GM12874 (cell line): ENCODE measurements at regions not wholly inside any gene's neighbourhood (a gene's known extent, or its start where the extent isn't known, plus 50 kb on each side); places are given as distances from the start of the nearest gene placed in this dataset.

Experiments
- TF ChIP-seq, protein P1 (sequence below): IDR thresholded peaks from 2 replicates; pipeline ENCODE4 v1.5.1; 2011; ENCODE audit warnings: low read depth, mild to moderate bottlenecking, control low read depth, low read length, moderate library complexity; ENCODE audit not compliant: insufficient read depth

GRCh38 chr13:106630650-106631049, 62.7 kb upstream of the ARGLU1 start:
- TF ChIP-seq, protein P1, sequence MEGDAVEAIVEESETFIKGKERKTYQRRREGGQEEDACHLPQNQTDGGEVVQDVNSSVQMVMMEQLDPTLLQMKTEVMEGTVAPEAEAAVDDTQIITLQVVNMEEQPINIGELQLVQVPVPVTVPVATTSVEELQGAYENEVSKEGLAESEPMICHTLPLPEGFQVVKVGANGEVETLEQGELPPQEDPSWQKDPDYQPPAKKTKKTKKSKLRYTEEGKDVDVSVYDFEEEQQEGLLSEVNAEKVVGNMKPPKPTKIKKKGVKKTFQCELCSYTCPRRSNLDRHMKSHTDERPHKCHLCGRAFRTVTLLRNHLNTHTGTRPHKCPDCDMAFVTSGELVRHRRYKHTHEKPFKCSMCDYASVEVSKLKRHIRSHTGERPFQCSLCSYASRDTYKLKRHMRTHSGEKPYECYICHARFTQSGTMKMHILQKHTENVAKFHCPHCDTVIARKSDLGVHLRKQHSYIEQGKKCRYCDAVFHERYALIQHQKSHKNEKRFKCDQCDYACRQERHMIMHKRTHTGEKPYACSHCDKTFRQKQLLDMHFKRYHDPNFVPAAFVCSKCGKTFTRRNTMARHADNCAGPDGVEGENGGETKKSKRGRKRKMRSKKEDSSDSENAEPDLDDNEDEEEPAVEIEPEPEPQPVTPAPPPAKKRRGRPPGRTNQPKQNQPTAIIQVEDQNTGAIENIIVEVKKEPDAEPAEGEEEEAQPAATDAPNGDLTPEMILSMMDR: no peak

- TF ChIP-seq, protein P1: no peak
Observed at GRCh38 chr13:106630162-106630561, 62.2 kb upstream of the ARGLU1 start.

DNA sequence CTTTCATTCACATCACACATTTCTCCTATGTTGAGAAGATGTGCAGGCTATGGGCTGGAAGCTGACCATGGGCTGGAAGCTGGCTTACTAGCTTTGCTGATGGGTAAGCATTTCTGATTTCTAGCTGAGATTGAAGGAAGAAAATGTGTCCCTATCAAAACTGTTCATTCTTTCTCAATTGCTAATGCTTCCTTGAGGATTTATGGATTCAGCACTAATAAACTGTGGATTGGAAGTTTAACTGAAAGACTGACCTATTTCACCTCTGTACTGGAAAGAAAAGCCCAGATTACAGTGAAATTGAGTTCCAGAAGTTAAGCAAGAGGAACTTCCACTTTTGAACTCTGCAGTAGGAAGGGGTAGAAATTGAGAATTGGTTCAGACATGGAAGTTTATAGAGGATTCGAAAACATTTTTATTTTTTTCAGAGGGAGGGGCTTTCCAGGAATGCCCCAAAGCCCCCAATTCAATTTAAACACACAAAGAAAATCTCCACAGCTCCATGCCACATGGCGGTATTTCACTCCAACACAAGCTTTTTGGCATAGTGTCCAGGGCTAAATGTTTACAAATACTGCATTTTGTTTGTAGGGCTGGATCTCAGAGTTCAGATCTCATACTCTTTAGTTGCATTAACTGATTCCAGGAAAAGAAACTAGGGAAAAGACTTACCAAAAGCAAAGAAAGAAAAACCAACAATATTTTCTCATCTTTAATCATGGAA, 61.2 kb upstream of the ARGLU1 start:
- TF ChIP-seq, protein P1: no peak

DNA sequence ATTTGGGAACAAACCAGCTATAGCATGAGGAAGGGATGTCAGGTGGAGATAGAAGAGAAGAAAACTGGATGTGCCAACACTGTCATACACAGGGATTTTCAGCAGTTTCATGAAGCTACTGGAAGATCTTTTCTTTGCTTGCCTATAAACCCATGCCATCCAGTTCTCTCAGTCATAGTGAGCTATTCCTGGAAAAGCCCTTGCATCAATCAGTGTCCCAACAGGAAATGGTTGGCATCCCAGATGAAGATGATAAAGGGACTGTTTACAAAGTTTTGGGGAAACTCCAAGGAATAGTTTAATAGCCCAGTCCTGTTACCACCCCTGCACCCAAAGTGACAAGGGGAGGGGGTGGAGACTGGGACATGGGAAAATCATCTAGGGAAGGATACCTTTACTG, 58.5 kb upstream of the ARGLU1 start:
- TF ChIP-seq, protein P1: no peak

DNA sequence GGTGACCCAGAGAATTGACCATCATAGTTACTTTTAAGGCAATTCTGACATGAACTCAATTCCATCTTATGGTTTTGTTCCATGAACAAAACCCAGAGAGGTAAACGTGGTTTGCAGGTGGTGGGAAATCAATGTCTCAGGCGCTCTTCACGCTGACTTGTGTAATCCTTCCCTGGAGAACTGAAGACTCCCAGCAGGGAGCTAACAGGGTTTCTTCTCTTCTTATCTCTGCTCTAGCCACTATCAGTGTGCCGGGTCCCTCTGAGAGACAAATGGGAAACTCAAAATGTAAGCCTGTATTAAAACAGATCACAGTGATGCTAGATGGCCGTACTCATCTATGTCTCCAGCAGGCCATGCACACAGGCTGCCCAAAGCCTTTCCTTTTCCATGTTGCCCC, 57.6 kb upstream of the ARGLU1 start:
- TF ChIP-seq, protein P1: no peak

GRCh38 chr13:106623799-106624460, 56.0 kb upstream of the ARGLU1 start:
- TF ChIP-seq, protein P1: no peak

GRCh38 chr13:106621833-106622232, 53.9 kb upstream of the ARGLU1 start:
- TF ChIP-seq, protein P1: no peak
